ENCODE measurements at regions not wholly inside any gene's neighbourhood (a gene's known extent, or its start where the extent isn't known, plus 50 kb on each side); places are given as distances from the start of the nearest gene placed in this dataset.

DNA sequence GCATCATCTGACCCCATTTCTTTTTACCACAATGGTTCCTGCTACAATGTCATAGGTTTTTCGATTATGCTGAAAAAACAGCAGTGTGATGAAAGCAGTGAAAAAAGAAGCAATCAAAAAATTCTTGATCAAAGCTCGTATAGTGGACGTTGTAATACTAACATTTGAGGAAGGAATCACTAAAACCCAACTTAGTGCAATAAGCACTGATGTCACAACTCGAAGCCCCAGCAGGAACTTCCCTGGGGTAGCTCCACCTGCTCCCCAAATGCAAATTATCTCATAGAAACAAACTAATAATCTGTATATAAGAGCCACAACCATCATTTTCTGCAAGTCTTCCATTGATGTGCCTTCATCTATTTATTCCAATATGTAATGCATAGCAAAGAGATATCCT is 285.6 kb upstream of the SGK1 start:
- peaks cover 7% of the 10 kb centered on the region for H3K9me3 Mint-ChIP-seq
- peaks cover 5% of the 10 kb centered on the region for H3K36me3 Mint-ChIP-seq
- no peak overlapping the region for H3K27ac Mint-ChIP-seq
- ATAC-seq, result no peak
- H3K4me3 Mint-ChIP-seq, result no peak overlapping the region
- H3K27me3 Mint-ChIP-seq, result no peaks in the 10 kb centered on the region
- no peaks in the 10 kb centered on the region for H3K4me1 Mint-ChIP-seq

DNA sequence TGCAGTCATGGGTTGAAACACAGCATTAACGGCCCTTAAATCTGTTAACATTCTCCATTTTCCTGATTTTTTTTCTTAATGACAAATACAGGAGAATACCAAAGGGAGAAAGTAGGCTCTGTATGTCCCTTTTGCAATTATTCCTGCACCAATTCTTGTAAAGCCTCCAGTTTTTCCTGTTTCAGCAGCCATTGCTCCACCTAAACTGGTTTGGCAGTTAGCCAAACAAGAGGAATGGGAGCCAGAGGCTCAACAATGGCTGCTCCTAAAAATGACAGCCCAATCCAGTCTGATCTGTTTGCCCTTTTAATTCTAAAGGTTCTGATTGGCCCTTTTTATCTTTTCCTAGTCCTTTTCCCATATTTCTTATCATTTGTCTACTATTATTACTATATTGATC is 284.2 kb upstream of the SGK1 start:
- peaks cover 7% of the 10 kb centered on the region for H3K9me3 Mint-ChIP-seq
- peaks cover 5% of the 10 kb centered on the region for H3K36me3 Mint-ChIP-seq
- no peak for ATAC-seq
- no peaks in the 10 kb centered on the region for H3K27me3 Mint-ChIP-seq
- no peak overlapping the region for H3K27ac Mint-ChIP-seq
- H3K4me3 Mint-ChIP-seq, result no peak overlapping the region
- no peaks in the 10 kb centered on the region for H3K4me1 Mint-ChIP-seq

DNA sequence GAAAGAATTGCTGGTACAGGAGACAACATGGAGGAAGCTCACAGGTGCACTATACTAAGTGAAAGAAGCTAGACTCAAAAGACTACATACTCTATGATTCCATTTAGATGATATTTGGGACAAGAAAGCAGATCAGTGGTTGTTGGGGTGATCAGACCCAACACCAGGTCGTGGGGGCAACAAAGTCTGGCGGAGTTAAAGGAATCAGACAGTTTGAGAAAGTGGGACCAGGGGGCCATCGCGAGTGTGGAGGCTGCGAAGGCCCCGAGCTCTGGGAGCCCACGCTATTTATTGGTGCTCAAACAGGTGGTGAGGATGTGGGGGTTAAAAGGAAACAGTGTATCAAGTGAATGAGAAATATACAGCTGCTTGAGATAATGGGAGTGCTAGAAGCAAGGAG is 282.8 kb upstream of the SGK1 start:
- ATAC-seq, result no peak
- H3K4me1 Mint-ChIP-seq, result no peaks in the 10 kb centered on the region
- H3K9me3 Mint-ChIP-seq, result peaks cover 7% of the 10 kb centered on the region
- H3K36me3 Mint-ChIP-seq, result peaks cover 5% of the 10 kb centered on the region
- H3K27ac Mint-ChIP-seq, result no peak overlapping the region
- H3K27me3 Mint-ChIP-seq, result no peaks in the 10 kb centered on the region
- H3K4me3 Mint-ChIP-seq, result no peak overlapping the region

DNA sequence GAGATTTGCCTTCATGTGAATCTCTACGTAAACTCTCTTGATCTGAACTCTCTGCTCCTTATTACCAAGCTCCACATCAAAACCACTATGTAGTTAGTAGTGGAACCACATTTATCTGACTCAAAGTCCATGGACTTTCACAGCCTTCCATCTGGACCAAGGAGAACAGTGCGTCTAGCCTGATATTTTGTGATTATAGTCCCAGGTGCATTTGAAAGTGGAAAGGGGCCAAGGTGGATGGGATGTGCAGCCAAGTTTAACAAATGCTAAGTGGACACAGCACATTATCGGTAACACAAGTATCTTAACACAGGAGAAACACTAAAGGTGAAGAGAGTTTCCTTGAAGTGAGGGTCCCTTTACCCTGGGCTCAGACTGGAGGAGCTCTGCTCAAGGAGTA is 281.2 kb upstream of the SGK1 start:
- ATAC-seq, result no peak
- Mint-ChIP-seq H3K9me3 (peaks cover 7% of the 10 kb centered on the region), H3K27me3 (no peaks in the 10 kb centered on the region), H3K27ac (no peak overlapping the region), H3K36me3 (peaks cover 5% of the 10 kb centered on the region), H3K4me3 (no peak overlapping the region), H3K4me1 (no peaks in the 10 kb centered on the region)

DNA sequence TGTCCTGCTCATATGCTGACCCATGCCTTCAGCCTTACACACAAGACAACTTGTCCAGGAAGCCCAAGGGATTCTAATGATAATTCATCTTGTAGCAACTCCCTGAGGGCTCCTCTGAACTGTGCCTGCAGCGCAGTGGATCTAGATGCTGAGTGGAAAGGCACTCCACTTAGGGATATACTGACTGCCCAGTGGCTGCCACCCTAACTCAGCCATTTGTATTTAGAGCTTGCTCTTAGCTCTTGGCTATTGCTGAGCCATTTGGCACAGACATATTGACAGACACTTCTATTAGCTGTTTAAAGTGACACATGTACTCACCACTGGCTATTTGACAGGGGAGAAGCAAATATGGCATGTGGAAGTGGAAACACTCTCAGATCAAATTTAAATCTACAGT is 278.3 kb upstream of the SGK1 start:
- Mint-ChIP-seq H3K27me3 (no peaks in the 10 kb centered on the region), H3K4me3 (no peak overlapping the region), H3K27ac (no peak overlapping the region), H3K36me3 (peaks cover 5% of the 10 kb centered on the region), H3K4me1 (no peaks in the 10 kb centered on the region), H3K9me3 (peaks cover 6% of the 10 kb centered on the region)
- no peak for ATAC-seq

DNA sequence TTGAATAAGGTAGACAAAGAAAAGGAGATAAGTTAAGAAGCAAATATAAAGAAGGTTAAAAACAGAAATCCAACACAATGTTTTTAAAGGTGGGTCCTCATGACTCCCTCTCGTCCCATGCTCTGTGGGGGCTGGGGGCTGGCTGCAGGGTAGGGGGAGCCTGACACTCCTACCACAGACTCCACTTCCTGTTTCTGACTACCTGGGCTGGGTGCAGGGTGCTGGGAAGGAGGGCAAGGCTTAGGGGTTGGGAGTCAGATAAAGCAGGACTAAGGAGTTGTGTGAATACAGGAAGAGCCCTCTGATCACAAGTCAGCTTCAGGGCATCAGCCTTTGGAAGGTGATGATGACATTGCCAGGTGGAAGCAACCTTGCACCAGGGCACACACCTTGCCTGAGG is 277.0 kb upstream of the SGK1 start:
- no peaks in the 10 kb centered on the region for H3K27me3 Mint-ChIP-seq
- H3K9me3 Mint-ChIP-seq, result no peaks in the 10 kb centered on the region
- ATAC-seq, result no peak
- no peaks in the 10 kb centered on the region for H3K36me3 Mint-ChIP-seq
- no peaks in the 10 kb centered on the region for H3K4me1 Mint-ChIP-seq
- no peak overlapping the region for H3K27ac Mint-ChIP-seq
- no peak overlapping the region for H3K4me3 Mint-ChIP-seq

DNA sequence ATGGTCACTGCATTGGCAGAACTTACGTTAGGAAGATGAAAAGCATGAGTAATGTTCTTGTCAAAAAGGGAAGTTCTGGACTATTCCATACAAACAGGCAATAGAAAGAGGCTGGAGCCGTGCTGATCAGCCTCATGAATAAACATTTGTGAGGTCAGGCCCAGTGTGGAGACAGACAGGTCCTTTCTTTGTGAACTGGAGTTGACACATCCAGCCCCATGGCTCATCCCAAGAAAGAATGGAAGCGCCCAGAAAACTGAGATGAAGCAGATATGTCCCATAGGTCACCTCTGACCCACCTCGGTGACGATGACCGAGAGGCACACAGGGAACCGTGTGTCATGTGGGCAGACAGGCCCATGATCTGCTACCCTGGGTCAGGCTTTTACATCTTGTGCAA is 276.0 kb upstream of the SGK1 start:
- H3K4me3 Mint-ChIP-seq, result no peak overlapping the region
- H3K27ac Mint-ChIP-seq, result no peak overlapping the region
- ATAC-seq, result no peak
- no peaks in the 10 kb centered on the region for H3K4me1 Mint-ChIP-seq
- no peaks in the 10 kb centered on the region for H3K36me3 Mint-ChIP-seq
- H3K27me3 Mint-ChIP-seq, result no peaks in the 10 kb centered on the region
- no peaks in the 10 kb centered on the region for H3K9me3 Mint-ChIP-seq

DNA sequence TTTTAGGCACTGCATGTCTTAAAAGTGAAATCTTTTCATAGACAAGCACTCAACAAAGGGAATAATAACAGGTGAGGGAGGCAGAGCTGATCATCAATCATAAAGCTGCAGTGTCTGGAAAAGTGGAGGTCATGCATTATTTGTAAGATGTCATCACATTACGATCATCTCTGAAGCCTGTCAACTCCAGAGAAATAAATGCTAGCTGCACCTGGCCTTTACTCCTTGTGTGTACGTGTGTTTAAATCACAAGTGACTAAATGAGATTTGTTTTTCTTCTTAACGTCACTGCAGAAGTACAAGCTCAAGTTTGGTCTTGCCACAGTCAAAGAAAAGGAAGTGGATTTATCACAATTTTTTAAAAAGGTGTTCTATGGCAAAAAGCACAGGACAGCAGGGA is 275.5 kb upstream of the SGK1 start:
- Mint-ChIP-seq H3K9me3 (no peaks in the 10 kb centered on the region), H3K27me3 (no peaks in the 10 kb centered on the region), H3K4me3 (no peak overlapping the region), H3K4me1 (no peaks in the 10 kb centered on the region), H3K27ac (no peak overlapping the region), H3K36me3 (no peaks in the 10 kb centered on the region)
- ATAC-seq, result no peak

DNA sequence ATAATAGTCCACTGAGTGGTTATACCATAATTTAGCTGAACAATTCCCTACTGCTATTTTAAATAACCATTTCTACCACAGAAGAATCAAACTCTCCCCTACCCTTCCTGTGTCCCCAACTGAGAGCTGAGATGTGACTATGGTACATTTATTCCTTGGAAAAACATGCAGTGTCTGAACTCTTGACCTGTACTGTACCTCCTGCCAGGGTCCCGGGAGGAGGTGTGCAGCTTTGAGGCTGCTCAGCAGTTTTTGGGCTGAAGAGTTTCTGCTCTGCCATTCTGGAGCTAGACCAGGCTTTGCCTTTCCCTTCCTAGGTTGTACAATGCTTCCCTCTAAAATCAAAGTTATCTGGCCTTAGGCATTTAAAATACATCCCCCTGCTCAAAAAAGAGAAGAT is 275.1 kb upstream of the SGK1 start:
- no peak for ATAC-seq
- H3K27ac Mint-ChIP-seq, result no peak overlapping the region
- H3K4me3 Mint-ChIP-seq, result no peak overlapping the region
- H3K36me3 Mint-ChIP-seq, result no peaks in the 10 kb centered on the region
- no peaks in the 10 kb centered on the region for H3K4me1 Mint-ChIP-seq
- no peaks in the 10 kb centered on the region for H3K9me3 Mint-ChIP-seq
- H3K27me3 Mint-ChIP-seq, result no peaks in the 10 kb centered on the region

DNA sequence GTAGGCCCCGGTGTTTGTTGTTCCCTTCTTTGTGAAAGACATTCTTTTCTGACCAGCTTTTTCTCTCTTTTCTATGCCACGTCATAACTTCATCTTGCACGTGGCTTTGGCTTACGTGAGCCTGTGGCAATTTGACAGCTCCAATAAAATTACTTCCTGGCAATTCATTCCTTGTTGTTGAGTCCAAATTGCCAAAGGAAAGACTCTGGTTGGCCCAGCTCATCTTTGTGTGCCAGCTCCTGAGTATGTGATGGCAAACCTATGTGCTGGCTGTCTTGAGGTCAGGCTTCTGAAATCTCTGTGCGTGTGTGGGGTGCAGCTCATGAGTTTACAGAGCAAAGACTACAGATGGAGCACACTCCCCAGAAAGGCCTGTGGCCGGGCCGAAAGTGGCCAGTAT is 272.5 kb upstream of the SGK1 start:
- Mint-ChIP-seq H3K4me1 (no peaks in the 10 kb centered on the region), H3K27ac (no peak overlapping the region), H3K4me3 (no peak overlapping the region), H3K36me3 (no peaks in the 10 kb centered on the region), H3K9me3 (peaks cover 3% of the 10 kb centered on the region), H3K27me3 (no peaks in the 10 kb centered on the region)
- no peak for ATAC-seq

DNA sequence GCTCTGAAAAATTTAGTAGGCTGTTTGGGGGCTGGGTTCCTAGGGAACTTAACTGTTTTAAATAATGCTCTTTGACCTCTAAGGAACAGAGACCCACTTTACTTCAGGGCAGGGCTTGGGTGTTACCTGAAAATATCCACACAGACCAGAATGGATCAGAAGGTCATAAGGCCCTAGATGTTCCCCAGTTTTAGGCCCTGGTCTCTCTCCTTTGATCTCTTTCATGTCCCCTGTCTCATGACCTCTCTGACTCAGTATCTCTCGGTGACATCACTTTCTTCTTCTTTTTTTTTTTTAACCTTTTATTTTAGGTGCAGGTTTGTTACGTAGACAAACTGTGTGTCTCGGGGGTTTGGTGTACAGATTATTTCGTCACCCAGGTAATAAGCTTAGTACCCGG is 272.1 kb upstream of the SGK1 start:
- Mint-ChIP-seq H3K9me3 (peaks cover 3% of the 10 kb centered on the region), H3K27me3 (no peaks in the 10 kb centered on the region)
- no peak for ATAC-seq

DNA sequence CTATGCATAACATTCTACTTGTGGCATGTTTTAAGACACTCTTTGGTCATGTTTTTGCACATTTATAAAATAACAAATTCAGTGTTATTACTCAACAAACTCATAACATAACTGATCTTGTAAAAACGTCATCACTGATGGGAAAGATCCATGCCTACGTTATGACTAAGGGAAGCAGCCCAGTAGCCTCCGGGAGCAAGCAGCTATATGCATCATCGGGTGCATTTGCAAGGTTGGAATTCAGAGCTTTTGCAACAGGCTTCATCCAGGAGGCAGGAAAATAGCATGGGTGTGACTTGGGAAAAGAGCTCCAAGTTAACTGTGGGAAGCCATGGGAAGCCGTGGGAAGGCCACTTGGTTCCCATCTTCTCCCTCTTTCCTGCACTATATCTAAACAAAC is 271.6 kb upstream of the SGK1 start:
- ATAC-seq, result no peak
- Mint-ChIP-seq H3K36me3 (no peaks in the 10 kb centered on the region), H3K4me3 (no peak overlapping the region), H3K27ac (no peak overlapping the region), H3K4me1 (no peaks in the 10 kb centered on the region), H3K9me3 (peaks cover 3% of the 10 kb centered on the region), H3K27me3 (no peaks in the 10 kb centered on the region)

More for the DNA sequence above, 272.1 kb upstream of the SGK1 start:
- Mint-ChIP-seq H3K4me1 (no peaks in the 10 kb centered on the region), H3K27ac (no peak overlapping the region), H3K4me3 (no peak overlapping the region), H3K36me3 (no peaks in the 10 kb centered on the region)

DNA sequence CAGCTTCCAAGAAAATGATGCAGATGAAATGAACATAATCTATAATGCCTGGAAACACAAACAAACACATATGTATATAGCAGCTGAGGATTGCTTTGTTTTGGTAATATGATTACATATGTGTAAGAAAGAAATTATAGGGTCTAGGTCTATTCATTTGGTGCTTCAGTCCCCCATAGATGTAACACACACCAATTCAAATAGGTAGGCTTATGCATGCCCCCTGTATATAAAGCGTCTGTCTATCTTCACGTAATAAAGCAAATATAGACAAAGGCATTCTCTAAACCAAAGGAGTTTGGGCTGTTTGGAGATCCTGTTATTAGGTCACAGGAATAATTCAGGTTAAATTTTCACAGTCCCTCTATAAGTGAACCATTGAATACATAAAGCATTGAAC is 270.4 kb upstream of the SGK1 start:
- no peak for ATAC-seq
- H3K9me3 Mint-ChIP-seq, result peaks cover 3% of the 10 kb centered on the region
- H3K27me3 Mint-ChIP-seq, result no peaks in the 10 kb centered on the region
- H3K36me3 Mint-ChIP-seq, result no peaks in the 10 kb centered on the region
- H3K4me3 Mint-ChIP-seq, result no peak overlapping the region
- no peaks in the 10 kb centered on the region for H3K4me1 Mint-ChIP-seq
- no peak overlapping the region for H3K27ac Mint-ChIP-seq

DNA sequence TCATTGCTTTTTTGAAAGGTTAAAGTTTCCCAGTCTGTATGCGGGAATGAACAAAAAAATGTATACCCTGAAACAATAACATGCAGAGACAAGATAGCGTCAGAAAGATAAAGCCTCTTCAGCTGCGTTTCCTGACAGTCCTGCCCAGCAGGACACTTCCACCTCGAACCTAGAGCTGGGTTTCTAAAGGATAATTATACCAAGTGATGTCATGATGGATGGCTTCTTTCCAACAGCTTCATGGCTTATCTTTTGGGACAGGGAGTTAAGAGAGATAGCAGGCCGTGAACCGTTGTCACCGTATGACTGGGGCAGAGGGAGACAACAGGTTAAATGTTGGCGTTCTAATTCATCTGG is 267.6 kb upstream of the SGK1 start:
- Mint-ChIP-seq H3K27me3 (no peaks in the 10 kb centered on the region), H3K27ac (no peak overlapping the region), H3K4me3 (no peak overlapping the region), H3K36me3 (no peaks in the 10 kb centered on the region), H3K9me3 (peaks cover 3% of the 10 kb centered on the region), H3K4me1 (no peaks in the 10 kb centered on the region)
- ATAC-seq, result no peak

DNA sequence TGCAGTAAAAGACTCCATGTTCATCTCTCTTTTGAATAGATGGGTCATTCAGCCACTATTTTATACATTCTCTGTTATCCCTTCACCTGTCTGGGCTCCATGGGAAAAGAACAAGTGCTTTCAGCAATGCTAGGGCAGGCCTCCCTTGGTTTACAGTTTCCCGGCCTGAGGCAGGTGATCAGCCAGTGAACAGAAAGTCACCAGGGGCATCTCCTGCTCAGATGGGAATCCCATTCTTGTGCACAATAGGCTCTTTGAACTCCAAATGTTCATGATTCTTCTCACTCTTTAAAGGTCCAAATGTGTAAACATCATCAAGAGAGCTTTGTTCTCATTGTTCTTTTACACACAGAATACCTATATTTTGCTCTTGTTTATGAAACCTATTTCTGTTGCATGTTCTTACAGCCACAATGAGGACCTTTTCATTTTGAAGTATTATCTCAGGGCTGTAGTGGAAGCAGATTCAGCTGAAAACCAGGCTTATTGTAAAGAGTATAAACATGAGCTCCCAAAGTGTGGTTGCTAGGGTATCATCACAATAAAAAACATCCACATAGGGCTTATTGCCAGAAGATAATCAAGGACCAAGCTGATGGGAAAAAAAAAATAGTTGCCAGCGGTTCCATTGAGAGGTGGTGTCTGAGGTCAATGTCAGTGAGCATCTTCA is 267.1 kb upstream of the SGK1 start:
- no peaks in the 10 kb centered on the region for H3K27me3 Mint-ChIP-seq
- no peak overlapping the region for H3K4me3 Mint-ChIP-seq
- no peak overlapping the region for H3K27ac Mint-ChIP-seq
- H3K9me3 Mint-ChIP-seq, result peaks cover 3% of the 10 kb centered on the region
- no peaks in the 10 kb centered on the region for H3K36me3 Mint-ChIP-seq
- ATAC-seq, result no peak
- no peaks in the 10 kb centered on the region for H3K4me1 Mint-ChIP-seq

DNA sequence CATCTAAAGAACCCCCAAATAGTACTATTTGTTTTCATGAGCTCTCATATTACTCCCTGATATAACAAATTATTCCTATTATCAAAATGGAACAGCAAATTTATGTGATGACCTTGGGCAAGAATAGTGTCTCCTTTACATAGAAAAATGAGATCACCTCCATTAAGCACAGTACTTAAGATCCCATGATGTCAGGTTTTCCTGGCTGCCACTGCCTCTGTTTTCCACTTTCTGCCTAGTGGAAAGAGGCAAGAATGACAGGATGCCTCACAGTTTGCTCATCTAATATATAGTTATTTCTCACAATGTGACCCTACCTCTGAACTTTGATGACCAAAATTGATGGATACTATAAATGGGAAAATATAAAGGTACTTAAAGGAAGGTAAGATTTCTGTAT is 260.1 kb upstream of the SGK1 start:
- H3K9me3 Mint-ChIP-seq, result peaks cover 3% of the 10 kb centered on the region
- ATAC-seq, result no peak

DNA sequence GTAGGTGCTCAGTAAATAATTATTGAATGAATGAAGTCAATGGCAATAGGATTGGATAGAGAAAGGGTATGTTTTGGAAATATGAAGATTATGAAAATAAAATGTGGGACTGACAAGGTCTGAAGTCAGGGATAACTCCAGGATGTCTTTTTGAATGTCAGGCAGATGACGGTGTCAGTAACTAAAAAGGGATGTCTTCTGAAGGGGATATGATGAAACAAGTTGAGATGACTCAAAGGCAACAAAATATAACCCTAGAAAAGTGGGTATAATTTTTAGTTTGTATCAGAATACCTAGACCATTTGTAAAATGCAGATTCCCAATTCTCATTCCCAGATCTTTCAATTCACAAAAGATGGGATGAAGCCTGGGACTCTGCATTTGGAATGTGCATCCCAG is 257.3 kb upstream of the SGK1 start:
- Mint-ChIP-seq H3K36me3 (no peaks in the 10 kb centered on the region), H3K9me3 (peaks cover 3% of the 10 kb centered on the region), H3K27ac (no peak overlapping the region), H3K4me3 (no peak overlapping the region), H3K4me1 (peaks cover 2% of the 10 kb centered on the region), H3K27me3 (peaks cover 8% of the 10 kb centered on the region)
- ATAC-seq, result no peak

More for the DNA sequence above, 260.1 kb upstream of the SGK1 start:
- Mint-ChIP-seq H3K4me3 (no peak overlapping the region), H3K27ac (no peak overlapping the region), H3K27me3 (peaks cover 8% of the 10 kb centered on the region), H3K36me3 (no peaks in the 10 kb centered on the region), H3K4me1 (no peaks in the 10 kb centered on the region)

Measured in stimulated activated memory B cell treated with anti-CD40 and anti-IgM and Interleukin-4, amounts not matched to agents 10 μg/mL and 1 μg/mL and 100 μg/mL, for 72 hours (primary cell).